ENCODE measurements at regions not wholly inside any gene's neighbourhood (a gene's known extent, or its start where the extent isn't known, plus 50 kb on each side); places are given as distances from the start of the nearest gene placed in this dataset.

GRCh38 chr1:193411714-193412113 is 225.3 kb upstream of the B3GALT2 start:
- no peak for DNase-seq (ENCODE audit: low read depth)
- TF ChIP-seq CTCF (IDR thresholded peaks at IDR 0.05; ENCODE audit: insufficient read depth, low read depth, low read length) = no peak

DNA sequence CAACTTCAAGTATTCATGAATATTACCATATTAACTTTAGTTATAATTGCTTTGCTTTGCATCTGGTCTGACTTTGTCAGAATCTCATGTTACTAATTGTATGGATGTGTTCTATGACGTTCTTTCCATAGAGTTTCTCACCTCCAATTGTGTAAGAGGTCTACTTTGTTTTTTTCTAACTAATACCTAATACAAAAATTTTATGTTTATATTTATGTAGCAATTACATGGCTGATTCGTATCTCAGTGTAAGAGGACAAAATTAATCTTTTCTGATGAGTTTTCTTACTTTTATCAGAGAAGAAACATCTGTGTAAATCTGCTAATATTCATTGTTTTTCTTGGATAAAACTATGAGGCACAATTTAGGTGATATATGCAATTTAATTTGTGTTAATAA is 224.8 kb upstream of the B3GALT2 start:
- no peak overlapping the region for H3K4me3 ChIP-seq (ENCODE audit: low read depth, low read length)

More at GRCh38 chr1:193411714-193412113, 225.3 kb upstream of the B3GALT2 start:
- no peak overlapping the region for H3K4me3 ChIP-seq (ENCODE audit: low read depth, low read length)

DNA sequence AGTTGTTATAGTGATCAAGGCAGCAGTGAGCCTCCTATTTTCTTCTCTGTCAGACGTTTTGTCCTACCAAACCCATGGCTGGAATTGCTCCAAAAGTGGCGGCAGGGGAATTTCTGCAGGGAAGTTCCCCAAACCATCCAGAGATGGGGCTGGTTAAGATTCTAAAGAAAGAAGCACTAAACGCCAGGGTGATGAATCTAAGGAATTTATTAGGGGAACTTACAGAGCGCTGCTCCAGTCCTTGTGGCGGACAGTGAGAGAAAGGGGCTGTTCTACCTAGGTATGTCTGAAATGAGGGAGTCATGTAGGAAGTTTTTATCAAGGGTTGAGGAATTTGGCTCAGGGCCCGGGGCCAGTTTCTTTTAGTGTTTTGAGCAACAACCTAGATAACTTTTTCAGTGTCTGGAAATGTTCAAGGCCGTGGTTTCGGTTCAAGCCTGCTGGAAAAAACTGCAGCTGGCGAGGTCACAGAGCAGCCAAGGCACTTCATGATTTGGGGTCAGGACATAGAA is 222.4 kb upstream of the B3GALT2 start:
- DNase-seq (ENCODE audit: low read depth) = peak; percentile 97

More for the DNA sequence above, 224.8 kb upstream of the B3GALT2 start:
- DNase-seq (ENCODE audit: low read depth) = no peak
- no peak for TF ChIP-seq CTCF (IDR thresholded peaks at IDR 0.05; ENCODE audit: insufficient read depth, low read depth, low read length)

DNA sequence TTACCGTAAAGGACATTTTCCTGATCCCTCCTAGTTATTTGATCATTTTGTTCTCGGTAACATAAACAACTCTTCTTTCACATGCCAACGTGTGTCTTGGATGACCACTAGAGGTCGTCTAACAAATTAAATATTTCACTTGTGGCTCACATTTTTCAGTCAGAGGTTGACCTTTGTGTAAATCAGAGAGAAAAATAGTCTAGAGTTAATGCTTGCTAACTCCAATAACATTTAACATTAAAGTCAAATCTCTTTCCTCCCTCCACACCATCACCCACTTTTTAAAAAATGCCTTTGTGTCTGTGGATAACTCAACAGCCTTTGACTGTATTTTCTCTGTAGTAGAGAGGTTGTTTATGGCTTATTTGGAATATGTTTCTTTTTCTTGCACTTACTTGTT is 220.5 kb upstream of the B3GALT2 start:
- no peak overlapping the region for H3K4me3 ChIP-seq (ENCODE audit: low read depth, low read length)
- peak; percentile 70 for TF ChIP-seq CTCF (IDR thresholded peaks at IDR 0.05; ENCODE audit: insufficient read depth, low read depth, low read length)
- DNase-seq (ENCODE audit: low read depth) = peak; percentile 68

More for the DNA sequence above, 222.4 kb upstream of the B3GALT2 start:
- peak overlapping the region; percentile 26 for H3K4me3 ChIP-seq (ENCODE audit: low read depth, low read length)
- TF ChIP-seq CTCF (IDR thresholded peaks at IDR 0.05; ENCODE audit: insufficient read depth, low read depth, low read length) = no peak

DNA sequence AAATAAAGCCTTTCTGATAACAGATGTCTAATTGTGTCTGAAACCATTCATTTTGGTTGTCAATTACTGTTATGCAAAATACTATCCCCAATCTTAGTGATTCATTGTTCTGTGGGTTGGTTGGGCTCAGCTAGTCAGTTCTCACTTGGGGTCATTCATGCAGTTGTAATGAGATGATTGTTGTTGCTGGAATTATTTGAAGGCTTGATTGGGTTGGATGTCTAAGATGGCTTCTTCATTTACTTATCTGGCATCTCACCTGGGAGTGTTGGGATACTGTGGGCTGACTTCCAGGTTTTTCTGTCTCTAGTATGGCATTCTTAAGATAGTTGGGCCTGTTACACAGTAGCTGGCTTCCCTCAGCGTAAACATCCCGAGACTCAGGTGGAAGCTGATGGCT is 217.8 kb upstream of the B3GALT2 start:
- DNase-seq (ENCODE audit: low read depth) = no peak
- H3K4me3 ChIP-seq (ENCODE audit: low read depth, low read length) = no peak overlapping the region
- no peak for TF ChIP-seq CTCF (IDR thresholded peaks at IDR 0.05; ENCODE audit: insufficient read depth, low read depth, low read length)

GRCh38 chr1:193402977-193403376 is 216.6 kb upstream of the B3GALT2 start:
- TF ChIP-seq CTCF (IDR thresholded peaks at IDR 0.05; ENCODE audit: insufficient read depth, low read depth, low read length) = no peak
- no peak for DNase-seq (ENCODE audit: low read depth)
- H3K4me3 ChIP-seq (ENCODE audit: low read depth, low read length) = no peak overlapping the region

- no peak overlapping the region for H3K4me3 ChIP-seq (ENCODE audit: low read depth, low read length)
- no peak for DNase-seq (ENCODE audit: low read depth)
- TF ChIP-seq CTCF (IDR thresholded peaks at IDR 0.05; ENCODE audit: insufficient read depth, low read depth, low read length) = no peak
Observed at GRCh38 chr1:193402037-193402436, 215.6 kb upstream of the B3GALT2 start.

Data from fibroblast of villous mesenchyme (primary cell).